ENCODE measurements at regions not wholly inside any gene's neighbourhood (a gene's known extent, or its start where the extent isn't known, plus 50 kb on each side); places are given as distances from the start of the nearest gene placed in this dataset.

- no peak for FAIRE-seq
Observed at GRCh38 chr15:88403351-88403791, 63.8 kb downstream of the MRPL46 start.

- FAIRE-seq = no peak
Observed at GRCh38 chr15:88401996-88402656, 65.1 kb downstream of the MRPL46 start.

GRCh38 chr15:88401251-88401995 lies 65.8 kb downstream of the MRPL46 start:
- no peak for FAIRE-seq

GRCh38 chr15:88400591-88401250 lies 66.5 kb downstream of the MRPL46 start:
- no peak for FAIRE-seq

DNA sequence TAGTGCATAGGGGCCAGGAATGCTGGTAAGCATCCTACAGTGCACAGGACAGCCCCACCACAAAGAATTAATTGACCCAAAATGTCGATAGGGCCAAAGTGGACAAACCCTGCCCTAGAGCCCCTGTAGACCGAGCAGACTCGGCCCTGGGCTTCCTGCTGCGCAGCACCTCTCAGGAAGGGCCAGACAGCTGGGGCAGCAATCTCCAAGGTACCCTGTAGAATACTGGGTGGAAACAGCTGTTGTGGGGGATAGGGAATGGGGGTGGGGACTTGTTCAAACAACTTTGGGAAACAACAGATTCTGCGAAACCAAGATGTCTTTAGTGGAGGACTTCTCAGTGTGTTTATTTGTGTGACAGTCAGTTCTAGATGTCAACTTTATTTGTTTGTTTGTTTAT lies 67.1 kb downstream of the MRPL46 start:
- no peak for FAIRE-seq

- no peak for FAIRE-seq
Observed at GRCh38 chr15:88399021-88399685, 68.0 kb downstream of the MRPL46 start.

- FAIRE-seq = no peak
Observed at GRCh38 chr15:88398011-88398410, 69.2 kb downstream of the MRPL46 start.

GRCh38 chr15:88397506-88397905 lies 69.7 kb downstream of the MRPL46 start:
- FAIRE-seq = no peak

DNA sequence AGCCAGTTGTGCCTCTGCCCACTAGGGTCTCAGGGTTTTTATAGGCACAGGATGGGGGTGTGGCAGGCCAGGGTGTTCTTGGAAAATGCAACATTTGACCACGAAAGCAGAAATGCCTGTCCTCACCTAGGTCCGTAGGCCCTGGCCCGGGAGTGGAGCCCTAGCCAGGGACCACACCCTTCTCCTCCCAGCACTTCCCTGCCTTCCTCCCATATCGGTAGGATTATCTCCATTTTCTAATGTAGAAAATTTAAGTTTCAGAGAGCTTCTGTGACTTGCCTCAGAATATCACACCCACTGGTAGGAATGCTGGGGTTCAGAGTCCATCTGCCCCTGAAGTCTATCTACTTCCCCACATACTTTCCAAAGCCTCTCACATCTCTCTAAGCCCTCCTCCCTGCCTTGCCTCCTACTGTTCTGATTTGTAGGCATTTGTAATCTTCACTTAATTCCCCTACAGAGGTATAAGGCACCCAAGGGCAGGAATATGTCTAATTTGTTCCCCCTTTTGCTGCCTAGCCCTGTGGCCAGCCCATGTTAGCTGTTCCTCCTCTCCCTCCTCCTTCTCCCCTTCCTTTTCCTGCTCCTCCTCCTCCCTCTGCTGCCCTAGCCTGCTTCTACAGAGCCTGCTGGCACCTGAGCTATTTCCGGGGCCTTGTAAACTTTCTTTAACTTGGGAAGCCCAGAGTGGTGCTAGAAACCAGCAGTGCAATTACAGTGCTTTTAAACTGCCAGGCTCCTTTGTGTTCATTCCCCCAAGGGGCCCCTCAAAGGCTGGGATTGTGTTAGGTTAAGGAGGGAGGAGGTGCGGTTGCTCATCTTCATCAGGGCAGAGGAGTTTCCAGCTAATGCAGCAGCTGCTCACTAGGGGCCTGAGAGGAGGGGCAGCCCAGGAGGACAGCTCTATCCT lies 71.1 kb downstream of the MRPL46 start:
- FAIRE-seq = no peak

GRCh38 chr15:88395241-88395640 lies 71.9 kb downstream of the MRPL46 start:
- no peak for FAIRE-seq

DNA sequence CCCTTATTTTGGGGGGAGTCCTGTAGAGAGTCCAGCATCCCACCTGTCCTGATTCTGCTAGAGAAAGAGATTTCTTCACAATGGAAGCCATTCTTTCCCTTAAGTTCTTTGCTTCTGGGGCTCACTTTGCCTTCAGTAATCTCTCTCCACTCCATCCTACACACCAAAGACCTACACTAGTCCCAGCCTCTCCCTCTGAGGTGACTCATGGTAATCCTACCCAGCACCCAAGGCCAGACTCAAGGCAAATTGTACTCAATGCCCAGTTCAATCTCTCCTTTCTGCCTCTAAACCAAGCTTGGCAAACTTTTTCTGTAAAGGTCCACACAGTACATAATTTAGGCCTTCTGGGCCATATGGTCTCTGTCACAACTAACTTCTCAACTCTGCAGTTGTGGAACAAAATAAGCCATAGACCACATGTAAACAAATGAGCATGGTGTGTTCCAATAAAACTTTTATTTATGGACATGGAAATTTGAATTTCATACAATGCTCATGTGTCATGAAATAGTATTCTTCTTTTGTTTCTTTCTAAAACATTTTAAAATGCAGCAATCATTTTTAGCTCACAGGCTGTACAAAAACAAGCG lies 72.5 kb downstream of the MRPL46 start:
- peak; percentile 76 for FAIRE-seq

GRCh38 chr15:88393719-88394519 lies 73.3 kb downstream of the MRPL46 start:
- no peak for FAIRE-seq

DNA sequence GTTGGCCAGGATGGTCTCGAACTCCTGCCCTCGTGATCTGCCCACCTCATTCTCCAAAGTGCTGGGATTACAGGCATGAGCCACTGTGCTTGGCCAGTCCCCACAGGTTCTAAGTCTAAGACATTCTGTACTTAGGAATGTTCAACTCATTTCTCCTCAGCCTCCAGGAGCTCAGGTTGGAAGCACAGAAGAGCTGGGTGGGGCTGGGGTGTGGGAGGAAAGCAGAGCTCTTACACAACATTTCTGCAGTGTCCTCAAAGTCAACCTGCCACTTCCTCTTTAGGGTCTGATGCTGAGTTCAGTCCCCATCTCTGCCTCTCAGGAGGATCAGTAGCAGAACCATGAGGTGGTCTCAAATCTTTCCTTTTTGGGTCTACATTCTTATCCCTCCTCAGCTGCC lies 75.5 kb downstream of the MRPL46 start:
- FAIRE-seq = no peak

- FAIRE-seq = no peak
Observed at GRCh38 chr15:88391006-88391405, 76.2 kb downstream of the MRPL46 start.

DNA sequence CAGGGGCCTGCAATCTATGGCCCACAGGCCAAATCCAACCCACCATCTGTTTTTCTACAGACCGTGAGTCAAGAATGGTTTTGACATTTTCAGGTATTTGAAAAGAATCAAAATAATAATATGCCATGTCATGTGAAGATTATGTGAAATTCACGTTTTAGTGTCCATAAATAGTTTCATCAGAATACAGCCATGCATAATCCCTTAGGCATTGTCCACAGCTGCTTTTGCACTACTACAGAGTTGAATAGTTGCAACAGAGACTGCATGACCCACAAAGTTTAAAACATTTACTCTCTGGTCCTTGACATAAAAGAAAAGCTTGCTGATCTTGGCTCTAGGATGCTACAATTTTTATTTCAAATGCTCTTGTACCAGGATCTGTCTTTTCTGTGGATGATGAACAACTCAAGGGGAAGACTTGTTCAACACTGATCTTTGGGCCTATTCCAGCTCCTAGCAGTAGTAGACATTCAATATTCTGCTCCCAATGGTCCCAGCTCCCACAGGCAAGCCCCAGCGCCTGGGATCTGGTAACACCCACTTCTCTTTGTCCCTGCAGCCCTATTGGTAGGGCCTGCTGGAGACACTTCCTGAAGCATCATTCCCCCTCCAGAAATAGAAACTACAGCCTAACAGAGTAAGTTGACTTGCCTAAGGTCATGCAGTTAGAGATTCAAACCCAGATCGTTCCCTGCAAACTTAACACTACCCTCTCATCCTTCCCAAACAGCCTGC lies 76.9 kb downstream of the MRPL46 start:
- no peak for FAIRE-seq

DNA sequence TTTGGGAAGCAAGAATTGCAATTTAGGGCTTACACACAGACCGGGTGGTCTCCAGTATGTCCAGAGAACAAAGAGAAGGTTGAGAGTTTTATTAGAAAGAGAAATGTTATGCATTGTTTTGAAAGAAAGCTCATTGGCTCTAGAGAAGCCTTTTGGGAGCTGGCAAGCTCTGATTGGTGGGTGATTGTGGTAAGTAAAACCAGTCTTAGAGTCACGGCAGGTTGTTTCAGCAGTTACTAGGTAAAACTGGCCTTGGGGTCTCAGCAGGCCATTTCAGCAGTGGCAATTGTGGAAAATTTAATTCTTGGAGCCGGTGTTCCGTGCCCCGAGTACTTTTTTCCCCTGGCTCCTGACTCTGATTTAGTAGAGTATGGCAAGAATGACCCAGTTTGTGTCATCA lies 78.1 kb downstream of the MRPL46 start:
- FAIRE-seq = no peak

- no peak for FAIRE-seq
Observed at GRCh38 chr15:88388686-88389085, 78.5 kb downstream of the MRPL46 start.

GRCh38 chr15:88385078-88385700 lies 82.0 kb downstream of the MRPL46 start:
- no peak for FAIRE-seq

GRCh38 chr15:88383354-88383753 lies 83.8 kb downstream of the MRPL46 start:
- FAIRE-seq = no peak

Data from endometrium (tissue), 2 donors.